ENCODE measurements at regions not wholly inside any gene's neighbourhood (a gene's known extent, or its start where the extent isn't known, plus 50 kb on each side); places are given as distances from the start of the nearest gene placed in this dataset.

DNA sequence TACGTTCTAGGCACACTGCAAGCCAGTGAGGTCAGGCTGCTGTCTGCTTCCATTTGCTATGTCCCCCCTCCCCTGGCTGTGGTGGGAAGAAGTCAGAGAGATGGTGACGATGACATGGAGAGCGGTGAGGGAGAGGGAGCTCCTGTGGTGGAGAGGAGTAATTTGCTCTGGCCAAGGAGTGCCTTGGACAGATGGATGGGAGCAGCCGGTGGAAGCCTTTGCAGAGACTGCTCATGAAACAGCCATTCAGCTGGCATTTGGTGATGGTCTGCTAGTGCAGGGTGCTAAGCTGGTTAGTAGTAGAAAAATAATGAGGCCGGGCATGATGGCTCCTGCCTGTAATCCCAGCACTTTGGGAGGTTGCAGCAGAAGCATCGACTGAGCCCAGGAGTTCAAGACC is 124.1 kb downstream of the FHDC1 start:
- Histone ChIP-seq H3K27me3 (peaks cover 10% of the 10 kb centered on the region), H3K4me1 (replicated peaks in 1 of 2) (no peaks in the 10 kb centered on the region), H3K4me3 (no peak overlapping the region), H3K36me3 (replicated peaks in 1 of 2) (no peaks in the 10 kb centered on the region), H3K9me3 (replicated peaks in 1 of 3) (no peaks in the 10 kb centered on the region), H3K27ac (no peak overlapping the region)
- DNase-seq: no peak
- intact Hi-C loops (cut with DNase I): no loop called here
- TF ChIP-seq POLR2A (IDR thresholded peaks at IDR 0.05): no peak
- TF ChIP-seq, protein P1, sequence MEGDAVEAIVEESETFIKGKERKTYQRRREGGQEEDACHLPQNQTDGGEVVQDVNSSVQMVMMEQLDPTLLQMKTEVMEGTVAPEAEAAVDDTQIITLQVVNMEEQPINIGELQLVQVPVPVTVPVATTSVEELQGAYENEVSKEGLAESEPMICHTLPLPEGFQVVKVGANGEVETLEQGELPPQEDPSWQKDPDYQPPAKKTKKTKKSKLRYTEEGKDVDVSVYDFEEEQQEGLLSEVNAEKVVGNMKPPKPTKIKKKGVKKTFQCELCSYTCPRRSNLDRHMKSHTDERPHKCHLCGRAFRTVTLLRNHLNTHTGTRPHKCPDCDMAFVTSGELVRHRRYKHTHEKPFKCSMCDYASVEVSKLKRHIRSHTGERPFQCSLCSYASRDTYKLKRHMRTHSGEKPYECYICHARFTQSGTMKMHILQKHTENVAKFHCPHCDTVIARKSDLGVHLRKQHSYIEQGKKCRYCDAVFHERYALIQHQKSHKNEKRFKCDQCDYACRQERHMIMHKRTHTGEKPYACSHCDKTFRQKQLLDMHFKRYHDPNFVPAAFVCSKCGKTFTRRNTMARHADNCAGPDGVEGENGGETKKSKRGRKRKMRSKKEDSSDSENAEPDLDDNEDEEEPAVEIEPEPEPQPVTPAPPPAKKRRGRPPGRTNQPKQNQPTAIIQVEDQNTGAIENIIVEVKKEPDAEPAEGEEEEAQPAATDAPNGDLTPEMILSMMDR (IDR thresholded peaks at IDR 0.05): no peak
- whole genome bisulfite sequencing, 4 donors: 66 to 79% (median 70%) methylated on average over 6 of the region's 6 CpGs

DNA sequence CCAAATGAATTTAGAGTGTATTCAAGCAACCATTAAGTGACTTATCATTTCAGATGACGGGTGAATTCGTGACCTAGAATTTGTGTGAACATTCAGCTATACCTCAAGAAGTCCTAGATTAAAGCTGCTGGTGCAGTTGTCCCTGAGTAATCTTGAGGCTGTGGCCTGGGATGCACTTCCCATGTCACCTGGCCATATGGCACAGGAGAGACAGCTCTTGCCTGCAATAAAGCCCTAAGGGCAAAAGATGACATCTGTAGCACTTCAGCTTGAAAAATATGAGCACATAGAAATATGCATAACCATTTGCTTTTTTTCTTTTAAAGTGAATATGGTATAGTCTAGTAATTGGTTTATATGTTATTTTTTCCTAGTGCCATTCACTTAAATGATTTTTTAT is 125.8 kb downstream of the FHDC1 start:
- no peaks in the 10 kb centered on the region for H3K9me3 ChIP-seq (replicated peaks in 1 of 3)
- intact Hi-C loops (cut with DNase I): no loop called here
- no peaks in the 10 kb centered on the region for H3K36me3 ChIP-seq (replicated peaks in 1 of 2)
- peaks cover 5% of the 10 kb centered on the region for H3K27me3 ChIP-seq
- H3K4me1 ChIP-seq (replicated peaks in 1 of 2): no peaks in the 10 kb centered on the region
- no peak overlapping the region for H3K27ac ChIP-seq
- WGBS, 4 donors: 85 to 88% (median 87%) methylated on average over 2 of the region's 2 CpGs
- H3K4me3 ChIP-seq: no peak overlapping the region
- no peak for DNase-seq
- TF ChIP-seq, protein P1 (IDR thresholded peaks at IDR 0.05): no peak
- no peak for TF ChIP-seq POLR2A (IDR thresholded peaks at IDR 0.05)

DNA sequence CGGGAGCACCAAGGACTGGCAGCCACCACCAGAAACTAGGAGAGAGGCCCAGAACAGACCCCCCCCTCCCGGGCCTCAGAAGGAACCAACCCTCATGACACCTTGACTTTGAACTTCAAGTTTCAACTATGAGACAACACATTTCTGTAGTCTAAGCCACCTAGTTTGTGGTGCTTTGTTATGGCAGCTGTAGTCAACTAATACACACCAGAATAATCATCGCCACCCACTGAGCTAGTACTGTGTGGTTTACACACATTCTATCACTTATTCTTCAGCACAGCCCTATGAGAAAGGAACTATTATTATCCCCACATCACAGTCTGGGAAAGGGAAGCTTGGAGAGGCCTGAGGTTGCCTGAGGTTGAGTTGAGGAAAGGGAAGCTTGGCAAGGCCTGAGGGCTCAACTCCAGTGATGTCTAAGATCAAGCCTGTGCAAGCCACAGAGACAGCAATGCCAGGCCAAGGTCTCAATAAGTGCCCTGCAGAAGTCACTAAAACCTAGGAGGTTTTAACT is 126.6 kb downstream of the FHDC1 start:
- H3K4me3 ChIP-seq: no peak overlapping the region
- WGBS, 4 donors: 80 to 100% (median 89%) methylated on average over 2 to 3 of the region's 3 CpGs
- no peaks in the 10 kb centered on the region for H3K9me3 ChIP-seq (replicated peaks in 1 of 3)
- DNase-seq: no peak
- no peaks in the 10 kb centered on the region for H3K4me1 ChIP-seq (replicated peaks in 1 of 2)
- no peaks in the 10 kb centered on the region for H3K27me3 ChIP-seq
- intact Hi-C loops (cut with DNase I): no loop called here
- no peaks in the 10 kb centered on the region for H3K36me3 ChIP-seq (replicated peaks in 1 of 2)
- H3K27ac ChIP-seq: no peak overlapping the region
- TF ChIP-seq POLR2A (IDR thresholded peaks at IDR 0.05): no peak
- TF ChIP-seq, protein P1 (IDR thresholded peaks at IDR 0.05): no peak

DNA sequence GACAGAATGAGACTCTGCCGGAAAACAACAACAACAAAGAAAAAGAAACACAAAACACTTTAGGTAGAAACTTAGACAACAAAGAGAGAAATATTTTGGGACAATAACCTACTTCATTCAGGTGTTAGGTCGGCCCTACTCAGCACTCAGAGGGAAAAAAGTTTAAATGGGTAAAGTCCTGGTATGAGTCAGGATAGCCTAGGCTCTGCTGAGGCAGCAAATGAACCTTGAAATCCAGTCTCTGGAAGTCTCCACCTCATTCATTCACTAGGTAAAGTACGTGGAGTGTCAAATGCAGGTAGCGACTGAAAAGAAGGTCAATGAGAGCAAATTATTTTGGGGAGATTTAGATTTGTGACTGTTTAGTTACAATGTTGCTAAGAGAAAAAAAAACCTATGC is 127.4 kb downstream of the FHDC1 start:
- H3K36me3 ChIP-seq (replicated peaks in 1 of 2): no peaks in the 10 kb centered on the region
- 79 to 90% (median 87%) methylated on average over 4 of the region's 4 CpGs for WGBS, 4 donors
- no peak for TF ChIP-seq POLR2A (IDR thresholded peaks at IDR 0.05)
- TF ChIP-seq, protein P1 (IDR thresholded peaks at IDR 0.05): no peak
- H3K27me3 ChIP-seq: no peaks in the 10 kb centered on the region
- no peak overlapping the region for H3K4me3 ChIP-seq
- no peak for DNase-seq
- H3K9me3 ChIP-seq (replicated peaks in 1 of 3): no peaks in the 10 kb centered on the region
- H3K4me1 ChIP-seq (replicated peaks in 1 of 2): no peaks in the 10 kb centered on the region
- H3K27ac ChIP-seq: no peak overlapping the region
- intact Hi-C loops (cut with DNase I): no loop called here

Data from adrenal gland (tissue), 9 donors.